ENCODE measurements at regions not wholly inside any gene's neighbourhood (a gene's known extent, or its start where the extent isn't known, plus 50 kb on each side); places are given as distances from the start of the nearest gene placed in this dataset.

- no peaks in the 10 kb centered on the region for H4K20me1 ChIP-seq (ENCODE audit: control insufficient read depth, insufficient read depth, low read depth, low read length)
- no peaks in the 10 kb centered on the region for H3K36me3 ChIP-seq (ENCODE audit: control insufficient read depth, low read length)
- TF ChIP-seq EZH2phosphoT487 (IDR thresholded peaks at IDR 0.05; ENCODE audit: borderline replicate concordance, low read length) (no peak), CTCF (IDR thresholded peaks at IDR 0.05; ENCODE audit: low read depth, low read length, poor library complexity, severe bottlenecking) (no peak)
- H3K27me3 ChIP-seq (ENCODE audit: control insufficient read depth, low read length), result no peaks in the 10 kb centered on the region
- no peaks in the 10 kb centered on the region for H3F3A ChIP-seq (ENCODE audit: control insufficient read depth, insufficient read depth)
- H3K9me2 ChIP-seq (replicated peaks; ENCODE audit: control insufficient read depth, low read length), result no peaks in the 10 kb centered on the region
- no peak overlapping the region for H3K4me2 ChIP-seq (ENCODE audit: low read length)
- no peaks in the 10 kb centered on the region for H3K79me2 ChIP-seq (ENCODE audit: control insufficient read depth, low read length)
- no peak overlapping the region for H3K4me3 ChIP-seq (ENCODE audit: low read length)
- H3K9me3 ChIP-seq (ENCODE audit: control insufficient read depth, insufficient read depth, low read length), result no peaks in the 10 kb centered on the region
- no peak overlapping the region for H3K27ac ChIP-seq (ENCODE audit: low read depth, low read length)
- H3K4me1 ChIP-seq (ENCODE audit: control insufficient read depth, low read length), result no peaks in the 10 kb centered on the region
Observed at GRCh38 chr21:39115576-39116235, 67.5 kb downstream of the PSMG1 start.

- H3K4me3 ChIP-seq (ENCODE audit: low read length), result no peak overlapping the region
- no peaks in the 10 kb centered on the region for H4K20me1 ChIP-seq (ENCODE audit: control insufficient read depth, insufficient read depth, low read depth, low read length)
- no peaks in the 10 kb centered on the region for H3F3A ChIP-seq (ENCODE audit: control insufficient read depth, insufficient read depth)
- H3K9me2 ChIP-seq (replicated peaks; ENCODE audit: control insufficient read depth, low read length), result no peaks in the 10 kb centered on the region
- TF ChIP-seq EZH2phosphoT487 (IDR thresholded peaks at IDR 0.05; ENCODE audit: borderline replicate concordance, low read length), result no peak
- no peak for TF ChIP-seq CTCF (IDR thresholded peaks at IDR 0.05; ENCODE audit: low read depth, low read length, poor library complexity, severe bottlenecking)
- no peaks in the 10 kb centered on the region for H3K36me3 ChIP-seq (ENCODE audit: control insufficient read depth, low read length)
- no peak overlapping the region for H3K27ac ChIP-seq (ENCODE audit: low read depth, low read length)
- no peaks in the 10 kb centered on the region for H3K27me3 ChIP-seq (ENCODE audit: control insufficient read depth, low read length)
- H3K4me2 ChIP-seq (ENCODE audit: low read length), result no peak overlapping the region
- H3K79me2 ChIP-seq (ENCODE audit: control insufficient read depth, low read length), result no peaks in the 10 kb centered on the region
- H3K9me3 ChIP-seq (ENCODE audit: control insufficient read depth, insufficient read depth, low read length), result no peaks in the 10 kb centered on the region
- no peaks in the 10 kb centered on the region for H3K4me1 ChIP-seq (ENCODE audit: control insufficient read depth, low read length)
Observed at GRCh38 chr21:39114871-39115575, 68.2 kb downstream of the PSMG1 start.

GRCh38 chr21:39111931-39112550 is 71.2 kb downstream of the PSMG1 start:
- H4K20me1 ChIP-seq (ENCODE audit: control insufficient read depth, insufficient read depth, low read depth, low read length), result no peaks in the 10 kb centered on the region
- H3K4me3 ChIP-seq (ENCODE audit: low read length), result no peak overlapping the region
- H3K36me3 ChIP-seq (ENCODE audit: control insufficient read depth, low read length), result no peaks in the 10 kb centered on the region
- no peak overlapping the region for H3K4me2 ChIP-seq (ENCODE audit: low read length)
- H3K4me1 ChIP-seq (ENCODE audit: control insufficient read depth, low read length), result no peaks in the 10 kb centered on the region
- TF ChIP-seq EZH2phosphoT487 (IDR thresholded peaks at IDR 0.05; ENCODE audit: borderline replicate concordance, low read length) (no peak), CTCF (IDR thresholded peaks at IDR 0.05; ENCODE audit: low read depth, low read length, poor library complexity, severe bottlenecking) (no peak)
- H3K9me2 ChIP-seq (replicated peaks; ENCODE audit: control insufficient read depth, low read length), result no peaks in the 10 kb centered on the region
- H3K9me3 ChIP-seq (ENCODE audit: control insufficient read depth, insufficient read depth, low read length), result no peaks in the 10 kb centered on the region
- H3K79me2 ChIP-seq (ENCODE audit: control insufficient read depth, low read length), result no peaks in the 10 kb centered on the region
- no peaks in the 10 kb centered on the region for H3F3A ChIP-seq (ENCODE audit: control insufficient read depth, insufficient read depth)
- no peaks in the 10 kb centered on the region for H3K27me3 ChIP-seq (ENCODE audit: control insufficient read depth, low read length)
- H3K27ac ChIP-seq (ENCODE audit: low read depth, low read length), result no peak overlapping the region
